ENCODE measurements at regions not wholly inside any gene's neighbourhood (a gene's known extent, or its start where the extent isn't known, plus 50 kb on each side); places are given as distances from the start of the nearest gene placed in this dataset.

GRCh38 chr6:165726965-165727381 is 63.9 kb upstream of the PDE10A start:
- no peak for DNase-seq (ENCODE audit: low read depth in 2 of 3, low spot score in 1 of 3)

GRCh38 chr6:165726290-165726875 is 63.3 kb upstream of the PDE10A start:
- no peak for DNase-seq (ENCODE audit: low read depth in 2 of 3, low spot score in 1 of 3)

- no peak for DNase-seq (ENCODE audit: low read depth in 2 of 3, low spot score in 1 of 3)
Observed at GRCh38 chr6:165725201-165725600, 62.2 kb upstream of the PDE10A start.

GRCh38 chr6:165723326-165723725 is 60.3 kb upstream of the PDE10A start:
- DNase-seq (ENCODE audit: low read depth in 2 of 3, low spot score in 1 of 3): no peak

- no peak for DNase-seq (ENCODE audit: low read depth in 2 of 3, low spot score in 1 of 3)
Observed at GRCh38 chr6:165722022-165722421, 59.0 kb upstream of the PDE10A start.

- DNase-seq (ENCODE audit: low read depth in 2 of 3, low spot score in 1 of 3): no peak
Observed at GRCh38 chr6:165721356-165721755, 58.3 kb upstream of the PDE10A start.

GRCh38 chr6:165718491-165718891 is 55.5 kb upstream of the PDE10A start:
- no peak for DNase-seq (ENCODE audit: low read depth in 2 of 3, low spot score in 1 of 3)

- DNase-seq (ENCODE audit: low read depth in 2 of 3, low spot score in 1 of 3): no peak
Observed at GRCh38 chr6:165717732-165718465, 54.9 kb upstream of the PDE10A start.

GRCh38 chr6:165716886-165717285 is 53.8 kb upstream of the PDE10A start:
- no peak for DNase-seq (ENCODE audit: low read depth in 2 of 3, low spot score in 1 of 3)

- DNase-seq (ENCODE audit: low read depth in 2 of 3, low spot score in 1 of 3): no peak
Observed at GRCh38 chr6:165715428-165715827, 52.4 kb upstream of the PDE10A start.

- DNase-seq (ENCODE audit: low read depth in 2 of 3, low spot score in 1 of 3): no peak
Observed at GRCh38 chr6:165714907-165715306, 51.9 kb upstream of the PDE10A start.

- DNase-seq (ENCODE audit: low read depth in 2 of 3, low spot score in 1 of 3): no peak
Observed at GRCh38 chr6:165713845-165714466, 50.9 kb upstream of the PDE10A start.

Measured in stimulated activated CD4-positive, alpha-beta T cell treated with anti-CD3 and anti-CD28 coated beads, Interleukin-12 subunit alpha, Interleukin-12 subunit beta, amount 100 ng/mL, for 48 hours (primary cell).